Sigmoid colon (tissue), 6 donors: ENCODE measurements at regions not wholly inside any gene's neighbourhood (a gene's known extent, or its start where the extent isn't known, plus 50 kb on each side); places are given as distances from the start of the nearest gene placed in this dataset.

Experiments used
- DNase-seq: peaks from one replicate; pipeline ENCODE4 v3.0.0-alpha.2; 2019
- H3K27ac ChIP-seq, 4 donors: fragments of 200-600 bp; sonication (generic); one replicate each; pipeline ENCODE4 v1.5.1; 2016 to 2019; ENCODE audit warnings: mild to moderate bottlenecking in 1 of 4
- H3K27me3 ChIP-seq, 3 donors: fragments of 200-600 bp; sonication (generic); one replicate each; pipeline ENCODE4 v1.5.1; 2019; ENCODE audit warnings: mild to moderate bottlenecking in 1 of 3
- H3K36me3 ChIP-seq, 4 donors: fragments of 200-600 bp; sonication (generic); one replicate each; pipeline ENCODE4 v1.5.1; 2016 to 2019
- H3K4me1 ChIP-seq, 4 donors: fragments of 200-600 bp; sonication (generic); one replicate each; pipeline ENCODE4 v1.5.1; 2017 to 2019
- H3K4me3 ChIP-seq, 4 donors: fragments of 200-600 bp; sonication (generic); one replicate each; pipeline ENCODE4 v1.5.1; 2017 to 2019; ENCODE audit warnings: mild to moderate bottlenecking in 2 of 4, moderate library complexity in 1 of 4
- H3K9me3 ChIP-seq, 4 donors: fragments of 200-600 bp in 3 of 4; sonication (generic) in 3 of 4; one replicate each; pipeline versions ENCODE4 v1.5.1 to v1.6.1; 2013 to 2019
- EP300 ChIP-seq, 4 donors: sonication (generic); formaldehyde crosslinking; IDR thresholded peaks; one replicate each; pipeline ENCODE4 v1.6.1; 2017; ENCODE audit warnings: antibody characterized with exemption in 4 of 4
- POLR2A ChIP-seq, 2 donors: fragments of 450-650 bp; IDR thresholded peaks; one replicate each; pipeline ENCODE4 v1.6.1; 2016; ENCODE audit warnings: antibody characterized with exemption in 2 of 2, mild to moderate bottlenecking in 2 of 2, moderate library complexity in 2 of 2
- POLR2AphosphoS5 ChIP-seq, 4 donors: sonication (generic); formaldehyde crosslinking; IDR thresholded peaks; one replicate each; pipeline ENCODE4 v1.6.1; 2017; ENCODE audit warnings: antibody characterized with exemption in 4 of 4
- WGBS, 2 donors: extraction: QIAGEN DNeasy Blood & Tissue Kit; methylation state at CpG; one replicate each; pipeline ENCODE4 v1.1.7; 2013; 5-methylcytosine and 5-hydroxymethylcytosine counted together
- intact Hi-C: fragments of 100-400 bp; cut with DNase I; formaldehyde crosslinking; loops from one replicate; pipeline ENCODE4 v1.15.1; 2023
- TF ChIP-seq, protein P1 (sequence below), 4 experiments: fragments of 450-650 bp in 3 of 4; fragments of 200-600 bp in 1 of 4; IDR thresholded peaks; one replicate each; pipeline ENCODE4 v1.5.1; 2016 to 2019; ENCODE audit warnings: antibody characterized with exemption in 4 of 4, mild to moderate bottlenecking in 3 of 4, moderate library complexity in 2 of 4
- donor health status: healthy with polysubstance abuse.
- donor health status: healthy.

DNA sequence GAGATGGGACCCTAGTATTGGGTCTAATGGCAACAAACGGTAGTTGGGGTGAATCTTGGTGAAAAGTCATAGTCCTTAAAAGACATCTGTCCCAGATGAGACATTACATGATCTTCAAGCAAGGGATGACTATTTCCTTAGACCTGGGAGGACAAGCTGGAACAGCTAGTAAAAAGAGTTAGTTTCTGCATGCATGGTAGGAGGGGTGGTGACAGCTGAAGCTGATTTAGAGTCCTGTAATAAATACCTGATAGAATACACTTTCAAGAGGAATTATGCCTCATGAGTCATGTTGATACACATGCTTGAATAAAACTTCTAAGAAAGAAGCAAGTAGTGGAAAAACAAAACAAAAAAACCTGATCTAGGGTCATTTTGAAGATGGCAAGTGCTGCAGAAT lies 247.4 kb downstream of the CD109 start:
- Histone ChIP-seq H3K4me1 (peaks cover 0 to 3% (median 0%) of the 10 kb centered on the region in 4 donors), H3K27ac (no peak overlapping the region), H3K9me3 (no peaks in the 10 kb centered on the region), H3K4me3 (no peak overlapping the region), H3K36me3 (no peaks in the 10 kb centered on the region), H3K27me3 (no peaks in the 10 kb centered on the region)
- TF ChIP-seq POLR2AphosphoS5 (IDR thresholded peaks at IDR 0.05) (no peak), POLR2A (IDR thresholded peaks at IDR 0.05) (no peak), EP300 (IDR thresholded peaks at IDR 0.05) (no peak)
- TF ChIP-seq, protein P1, sequence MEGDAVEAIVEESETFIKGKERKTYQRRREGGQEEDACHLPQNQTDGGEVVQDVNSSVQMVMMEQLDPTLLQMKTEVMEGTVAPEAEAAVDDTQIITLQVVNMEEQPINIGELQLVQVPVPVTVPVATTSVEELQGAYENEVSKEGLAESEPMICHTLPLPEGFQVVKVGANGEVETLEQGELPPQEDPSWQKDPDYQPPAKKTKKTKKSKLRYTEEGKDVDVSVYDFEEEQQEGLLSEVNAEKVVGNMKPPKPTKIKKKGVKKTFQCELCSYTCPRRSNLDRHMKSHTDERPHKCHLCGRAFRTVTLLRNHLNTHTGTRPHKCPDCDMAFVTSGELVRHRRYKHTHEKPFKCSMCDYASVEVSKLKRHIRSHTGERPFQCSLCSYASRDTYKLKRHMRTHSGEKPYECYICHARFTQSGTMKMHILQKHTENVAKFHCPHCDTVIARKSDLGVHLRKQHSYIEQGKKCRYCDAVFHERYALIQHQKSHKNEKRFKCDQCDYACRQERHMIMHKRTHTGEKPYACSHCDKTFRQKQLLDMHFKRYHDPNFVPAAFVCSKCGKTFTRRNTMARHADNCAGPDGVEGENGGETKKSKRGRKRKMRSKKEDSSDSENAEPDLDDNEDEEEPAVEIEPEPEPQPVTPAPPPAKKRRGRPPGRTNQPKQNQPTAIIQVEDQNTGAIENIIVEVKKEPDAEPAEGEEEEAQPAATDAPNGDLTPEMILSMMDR (IDR thresholded peaks at IDR 0.05), result no peak
- WGBS, 2 donors, result 75 to 86% methylated on average over 1 of the region's 1 CpG
- intact Hi-C loops, result no loop called here
- no peak for DNase-seq

DNA sequence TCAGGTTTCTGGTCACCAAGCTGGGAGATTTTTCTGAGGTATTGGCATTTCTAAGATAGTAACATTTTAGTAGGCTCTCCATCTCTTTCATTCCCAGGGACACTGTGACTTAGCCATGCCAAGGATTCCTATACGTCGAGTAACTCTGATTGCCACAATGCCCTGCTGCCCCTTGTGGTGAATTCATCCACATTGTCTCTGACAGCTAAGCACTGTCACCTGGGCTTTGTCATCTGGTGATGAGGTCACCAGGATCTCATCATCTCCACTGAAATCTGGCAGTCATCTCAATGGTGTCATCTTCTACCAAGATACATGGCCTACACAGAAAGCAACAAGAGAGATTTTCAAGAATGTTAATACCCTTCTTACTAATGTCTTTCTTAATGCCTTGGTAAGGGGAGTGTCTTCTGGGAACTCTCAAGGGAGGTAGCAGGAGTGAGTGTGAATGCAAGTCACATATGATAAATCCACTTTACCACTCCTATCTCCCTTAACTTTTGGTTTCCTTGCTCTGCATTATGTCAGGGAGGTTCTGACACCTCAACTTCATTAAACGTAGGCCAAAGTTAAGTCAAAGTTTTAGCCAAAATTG lies 246.7 kb downstream of the CD109 start:
- Histone ChIP-seq H3K36me3 (no peaks in the 10 kb centered on the region), H3K27me3 (no peaks in the 10 kb centered on the region), H3K9me3 (no peaks in the 10 kb centered on the region), H3K4me1 (peaks cover 0 to 3% (median 0%) of the 10 kb centered on the region in 4 donors), H3K27ac (no peak overlapping the region), H3K4me3 (no peak overlapping the region)
- intact Hi-C loops, result no loop called here
- TF ChIP-seq, protein P1 (IDR thresholded peaks at IDR 0.05), result no peak
- TF ChIP-seq EP300 (IDR thresholded peaks at IDR 0.05) (no peak), POLR2A (IDR thresholded peaks at IDR 0.05) (no peak), POLR2AphosphoS5 (IDR thresholded peaks at IDR 0.05) (no peak)
- WGBS, 2 donors, result 80 to 81% methylated on average over 3 of the region's 3 CpGs
- DNase-seq, result no peak

DNA sequence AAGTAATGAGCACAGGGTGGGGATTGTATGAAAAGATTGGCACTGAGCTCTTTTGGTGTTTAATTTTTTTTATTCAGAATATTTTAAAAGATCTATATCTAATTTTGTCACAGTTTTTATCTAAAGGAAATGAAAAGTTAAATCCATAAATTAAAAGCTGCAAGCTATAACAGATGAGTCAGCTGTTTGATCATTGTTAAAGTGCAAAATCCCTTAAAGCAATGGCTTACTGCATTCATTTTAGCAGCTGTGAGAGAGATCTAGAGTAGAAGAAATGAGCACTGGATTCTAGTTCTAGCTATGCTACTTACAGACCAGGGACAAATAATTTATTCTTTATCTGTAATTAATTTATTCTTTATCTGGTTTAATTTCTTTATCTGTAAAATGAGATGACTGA lies 245.9 kb downstream of the CD109 start:
- intact Hi-C loops, result no loop called here
- no peak overlapping the region for H3K27ac ChIP-seq
- no peak for TF ChIP-seq POLR2A (IDR thresholded peaks at IDR 0.05)
- no peak for TF ChIP-seq POLR2AphosphoS5 (IDR thresholded peaks at IDR 0.05)
- TF ChIP-seq, protein P1 (IDR thresholded peaks at IDR 0.05), result no peak
- TF ChIP-seq EP300 (IDR thresholded peaks at IDR 0.05), result no peak
- no peak overlapping the region for H3K4me3 ChIP-seq
- H3K4me1 ChIP-seq, result peaks cover 0 to 3% (median 0%) of the 10 kb centered on the region in 4 donors
- H3K9me3 ChIP-seq, result no peaks in the 10 kb centered on the region
- H3K36me3 ChIP-seq, result no peaks in the 10 kb centered on the region
- no peak for DNase-seq
- H3K27me3 ChIP-seq, result no peaks in the 10 kb centered on the region

DNA sequence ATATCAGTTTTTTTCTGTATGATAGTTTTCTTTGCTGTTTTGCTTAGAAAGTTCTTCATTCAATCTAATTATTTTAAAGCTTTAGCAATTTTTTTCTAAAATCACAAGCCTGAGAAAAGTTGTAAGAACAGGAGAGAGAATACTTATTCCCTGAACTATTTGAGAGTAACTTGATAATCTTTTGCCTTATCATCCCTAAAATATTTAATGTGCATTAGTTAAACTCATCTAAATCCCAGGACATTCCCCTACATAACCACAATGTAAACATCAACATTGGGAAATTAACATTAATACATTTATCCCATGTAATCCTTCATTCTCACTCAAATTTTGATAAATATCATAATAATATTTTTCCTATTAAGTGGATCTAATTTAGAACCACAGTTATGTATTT lies 241.8 kb downstream of the CD109 start:
- H3K27ac ChIP-seq, result no peak overlapping the region
- intact Hi-C loops, result no loop called here
- TF ChIP-seq POLR2A (IDR thresholded peaks at IDR 0.05) (no peak), POLR2AphosphoS5 (IDR thresholded peaks at IDR 0.05) (no peak), EP300 (IDR thresholded peaks at IDR 0.05) (no peak)
- TF ChIP-seq, protein P1 (IDR thresholded peaks at IDR 0.05), result no peak

DNA sequence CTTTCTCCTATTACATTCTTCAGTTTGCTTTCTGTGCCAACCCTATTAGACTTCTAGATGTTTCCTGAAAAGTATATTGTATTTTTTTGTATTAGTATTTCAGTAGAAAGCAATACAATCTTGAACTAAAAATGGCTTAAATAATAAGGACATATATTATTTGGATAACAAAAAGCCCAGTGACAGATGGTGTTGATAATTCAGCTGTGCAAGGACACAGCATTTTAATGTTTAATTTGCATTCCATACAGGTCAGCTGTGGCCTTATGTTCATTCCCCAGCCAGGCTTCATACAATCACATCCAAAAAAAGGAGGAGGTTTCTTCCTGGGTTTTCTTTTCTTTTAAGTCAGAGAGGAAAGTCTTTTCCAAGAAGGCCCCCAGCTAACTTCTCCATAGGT lies 236.9 kb downstream of the CD109 start:
- Histone ChIP-seq H3K4me1 (peaks cover 0 to 11% (median 7%) of the 10 kb centered on the region in 4 donors), H3K4me3 (no peak overlapping the region), H3K36me3 (no peaks in the 10 kb centered on the region), H3K27ac (no peak overlapping the region), H3K9me3 (no peaks in the 10 kb centered on the region), H3K27me3 (no peaks in the 10 kb centered on the region)
- TF ChIP-seq, protein P1 (IDR thresholded peaks at IDR 0.05), result no peak
- TF ChIP-seq POLR2A (IDR thresholded peaks at IDR 0.05) (no peak), EP300 (IDR thresholded peaks at IDR 0.05) (no peak), POLR2AphosphoS5 (IDR thresholded peaks at IDR 0.05) (no peak)
- intact Hi-C loops, result no loop called here
- no peak for DNase-seq

More for the DNA sequence above, 241.8 kb downstream of the CD109 start:
- Histone ChIP-seq H3K36me3 (no peaks in the 10 kb centered on the region), H3K27me3 (no peaks in the 10 kb centered on the region), H3K4me1 (peaks cover 0 to 7% (median 2%) of the 10 kb centered on the region in 4 donors), H3K9me3 (no peaks in the 10 kb centered on the region), H3K4me3 (no peak overlapping the region)
- no peak for DNase-seq
